GM12878 (cell line): ENCODE measurements at regions not wholly inside any gene's neighbourhood (a gene's known extent, or its start where the extent isn't known, plus 50 kb on each side); places are given as distances from the start of the nearest gene placed in this dataset.

Experiments used
- ATAC-seq: fragments of 200-7000 bp; cut with Tn5 transposase; 3 replicates; pipeline ENCODE4 v1.9.1; 2020; ENCODE audit warnings: mild to moderate bottlenecking, moderate library complexity
- BruUV-seq: library from RNA; stranded (reverse); fragments of 400-500 nt; replicated peaks from 2 replicates; lab custom pipeline; 2021; lab: Mats Ljungman, UMichigan
- CTCF ChIA-PET: fragments of 300-600 bp; sonication (Branson Sonifier 250); formaldehyde crosslinking; extraction: SDS; loops from one replicate; lab custom pipeline; 2021; ENCODE audit warnings: inconsistent platforms; lab: Yijun Ruan, JAX
- POLR2A ChIA-PET: fragments of 350-600 bp; formaldehyde crosslinking; extraction: SDS; loops from one replicate; lab custom pipeline; 2021; ENCODE audit warnings: inconsistent platforms; lab: Charles Lee
- RAD21 ChIA-PET: fragments of 300-600 bp; sonication (Branson Sonifier 250); formaldehyde crosslinking; loops from one replicate; lab custom pipeline; 2023; ENCODE audit warnings: antibody characterized with exemption; ENCODE audit not compliant: unreplicated experiment; lab: Charles Lee
- SMC1A ChIA-PET: fragments of 300-600 bp; sonication (Branson Sonifier 250); formaldehyde crosslinking; loops from one replicate; lab custom pipeline; 2023; ENCODE audit not compliant: unreplicated experiment, uncharacterized antibody; lab: Charles Lee
- DNase-seq: peaks from one replicate; pipeline ENCODE4 v3.0.0-alpha.2; 2011; ENCODE audit warnings: low read depth, low spot score
- FAIRE-seq: peaks from 3 replicates; lab custom pipeline; 2011; peaks lifted over from hg19 to GRCh38; lab: Jason Lieb, UNC
- H2AFZ ChIP-seq: 2 replicates; pipeline ENCODE4 v1.6.0; 2011; ENCODE audit warnings: low read depth, low read length, control low read depth; ENCODE audit not compliant: control insufficient read depth
- H3K27ac ChIP-seq: 2 replicates; pipeline ENCODE4 v1.5.1; 2011; ENCODE audit warnings: control low read depth; ENCODE audit not compliant: control insufficient read depth, insufficient read depth
- H3K27me3 ChIP-seq, 2 experiments: replicated peaks in 1 of 2; 2 replicates each; pipeline versions ENCODE4 v1.6.0 to v1.6.1; 2011; ENCODE audit warnings: low read length in 1 of 2; ENCODE audit not compliant: control insufficient read depth in 2 of 2, insufficient read depth in 2 of 2
- H3K36me3 ChIP-seq, 2 experiments: 2 replicates each; pipeline ENCODE4 v1.5.1; 2011; ENCODE audit warnings: low read length in 1 of 2; ENCODE audit not compliant: control insufficient read depth in 2 of 2, insufficient read depth in 2 of 2
- H3K4me1 ChIP-seq: 2 replicates; pipeline ENCODE4 v1.6.1; 2011; ENCODE audit warnings: mild to moderate bottlenecking, low read length, moderate library complexity, mixed read lengths; ENCODE audit not compliant: control insufficient read depth, insufficient read depth
- H3K4me2 ChIP-seq: 2 replicates; pipeline ENCODE4 v1.6.0; 2011; ENCODE audit warnings: control low read depth; ENCODE audit not compliant: control insufficient read depth, insufficient read depth
- H3K4me3 ChIP-seq: fragments of 200-600 bp; sonication (generic); 2 replicates; pipeline ENCODE4 v1.5.1; 2016
- H3K79me2 ChIP-seq: 2 replicates; pipeline ENCODE4 v1.6.0; 2011; ENCODE audit warnings: low read length; ENCODE audit not compliant: control insufficient read depth, insufficient read depth
- H3K9ac ChIP-seq: 2 replicates; pipeline ENCODE4 v1.8.0; 2011; ENCODE audit warnings: low read length, control low read depth, mixed read lengths; ENCODE audit not compliant: control insufficient read depth, insufficient read depth
- H3K9me3 ChIP-seq: replicated peaks from 3 replicates; pipeline ENCODE4 v1.5.1; 2011; ENCODE audit warnings: mild to moderate bottlenecking, low read length; ENCODE audit not compliant: control insufficient read depth, insufficient read depth
- H4K20me1 ChIP-seq: 2 replicates; pipeline ENCODE4 v1.6.0; 2011; ENCODE audit not compliant: control insufficient read depth, insufficient read depth
- CEBPB ChIP-seq, 2 experiments: fragments of 150-350 bp in 1 of 2; IDR thresholded peaks; 2 replicates each; pipeline ENCODE4 v1.6.1; 2012 to 2014; ENCODE audit warnings: low read depth in 2 of 2, low read length in 2 of 2, borderline replicate concordance in 1 of 2, inconsistent platforms in 1 of 2
- CHD2 ChIP-seq: IDR thresholded peaks from 2 replicates; pipeline ENCODE4 v1.6.1; 2011; ENCODE audit warnings: low read depth, low read length, improper control_type of control experiment, borderline replicate concordance
- KDM1A ChIP-seq: fragments of 200-600 bp; sonication (generic); IDR thresholded peaks from 2 replicates; pipeline ENCODE4 v1.6.1; 2016; ENCODE audit warnings: borderline replicate concordance
- PBX3 ChIP-seq: IDR thresholded peaks from 2 replicates; pipeline ENCODE4 v1.6.1; 2011; ENCODE audit warnings: mild to moderate bottlenecking, low read depth, low read length, moderate library complexity; ENCODE audit not compliant: insufficient replicate concordance
- POLR2A ChIP-seq: IDR thresholded peaks from 2 replicates; pipeline ENCODE4 v1.6.1; 2011; ENCODE audit warnings: low read depth, mild to moderate bottlenecking, low read length
- POU2F2 ChIP-seq: IDR thresholded peaks from 3 replicates; pipeline ENCODE4 v1.6.1; 2011; ENCODE audit warnings: low read depth, mild to moderate bottlenecking, low read length, borderline replicate concordance
- RAD21 ChIP-seq: IDR thresholded peaks from 2 replicates; pipeline ENCODE4 v1.6.1; 2011; ENCODE audit warnings: mild to moderate bottlenecking, low read depth, low read length, moderate library complexity; ENCODE audit not compliant: insufficient read depth
- RUNX3 ChIP-seq: IDR thresholded peaks from 2 replicates; pipeline ENCODE4 v1.6.1; 2012; ENCODE audit warnings: low read length, inconsistent platforms
- STAT3 ChIP-seq: IDR thresholded peaks from 2 replicates; pipeline ENCODE4 v1.6.1; 2011; ENCODE audit warnings: low read depth, low read length, improper control_type of control experiment
- USF1 ChIP-seq: IDR thresholded peaks from 2 replicates; pipeline ENCODE4 v1.6.1; 2011; ENCODE audit warnings: borderline replicate concordance, low read depth, mild to moderate bottlenecking, moderate library complexity, mixed read lengths, low read length; ENCODE audit not compliant: insufficient read depth; ENCODE audit errors: extremely low read length
- ZNF24 ChIP-seq: fragments of 450-650 bp; IDR thresholded peaks from 2 replicates; pipeline ENCODE4 v1.6.1; 2017; ENCODE audit warnings: antibody characterized with exemption, mild to moderate bottlenecking
- in situ Hi-C: fragments of 300-500 bp; cut with MboI; formaldehyde crosslinking; loops from 9 replicates; pipeline ENCODE4 v1.14.3; 2018; ENCODE audit warnings: mixed read lengths
- intact Hi-C: fragments of 100-400 bp; cut with micrococcal nuclease; formaldehyde crosslinking; loops from one replicate; pipeline ENCODE4 v1.14.2; 2022; ENCODE audit not compliant: unreplicated experiment
- TF ChIP-seq, protein P1 (sequence below): fragments of 450-650 bp; IDR thresholded peaks from 2 replicates; pipeline ENCODE4 v1.6.1; 2017; ENCODE audit warnings: borderline replicate concordance
- TF ChIP-seq, protein P2 (sequence below): IDR thresholded peaks from 2 replicates; pipeline ENCODE4 v1.6.1; 2011; ENCODE audit warnings: borderline replicate concordance, low read depth, mild to moderate bottlenecking, moderate library complexity, low read length; ENCODE audit not compliant: insufficient read depth, poor library complexity, severe bottlenecking

- Histone ChIP-seq H2AFZ (no peak overlapping the region), H3K9me3 (no peaks in the 10 kb centered on the region; the same call in 2 of the 3 replicates), H3K4me1 (peaks cover 15% of the 10 kb centered on the region), H4K20me1 (no peaks in the 10 kb centered on the region), H3K27me3 (no peaks in the 10 kb centered on the region), H3K4me3 (no peak overlapping the region), H3K9ac (no peak overlapping the region), H3K27ac (no peak overlapping the region), H3K79me2 (no peaks in the 10 kb centered on the region; the same call in 1 of the 2 replicates), H3K36me3 (no peaks in the 10 kb centered on the region), H3K4me2 (no peak overlapping the region)
- ATAC-seq (no peak), DNase-seq (no peak), FAIRE-seq (no peak)
- intact Hi-C loops: no loop called here
- in situ Hi-C loops: no loop called here
- BruUV-seq: no TSS peak
- TF ChIP-seq USF1 (no peak), POU2F2 (no peak), CEBPB (IDR thresholded peaks at IDR 0.05; ENCODE audit: borderline replicate concordance in 1 of 2, low read depth in 2 of 2, low read length in 2 of 2) (no peak), POLR2A (no peak), PBX3 (no peak), STAT3 (no peak), ZNF24 (no peak), RAD21 (no peak), KDM1A (no peak), RUNX3 (no peak), CHD2 (no peak)
- TF ChIP-seq, protein P1, sequence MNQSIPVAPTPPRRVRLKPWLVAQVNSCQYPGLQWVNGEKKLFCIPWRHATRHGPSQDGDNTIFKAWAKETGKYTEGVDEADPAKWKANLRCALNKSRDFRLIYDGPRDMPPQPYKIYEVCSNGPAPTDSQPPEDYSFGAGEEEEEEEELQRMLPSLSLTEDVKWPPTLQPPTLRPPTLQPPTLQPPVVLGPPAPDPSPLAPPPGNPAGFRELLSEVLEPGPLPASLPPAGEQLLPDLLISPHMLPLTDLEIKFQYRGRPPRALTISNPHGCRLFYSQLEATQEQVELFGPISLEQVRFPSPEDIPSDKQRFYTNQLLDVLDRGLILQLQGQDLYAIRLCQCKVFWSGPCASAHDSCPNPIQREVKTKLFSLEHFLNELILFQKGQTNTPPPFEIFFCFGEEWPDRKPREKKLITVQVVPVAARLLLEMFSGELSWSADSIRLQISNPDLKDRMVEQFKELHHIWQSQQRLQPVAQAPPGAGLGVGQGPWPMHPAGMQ: no peak
- TF ChIP-seq, protein P2, sequence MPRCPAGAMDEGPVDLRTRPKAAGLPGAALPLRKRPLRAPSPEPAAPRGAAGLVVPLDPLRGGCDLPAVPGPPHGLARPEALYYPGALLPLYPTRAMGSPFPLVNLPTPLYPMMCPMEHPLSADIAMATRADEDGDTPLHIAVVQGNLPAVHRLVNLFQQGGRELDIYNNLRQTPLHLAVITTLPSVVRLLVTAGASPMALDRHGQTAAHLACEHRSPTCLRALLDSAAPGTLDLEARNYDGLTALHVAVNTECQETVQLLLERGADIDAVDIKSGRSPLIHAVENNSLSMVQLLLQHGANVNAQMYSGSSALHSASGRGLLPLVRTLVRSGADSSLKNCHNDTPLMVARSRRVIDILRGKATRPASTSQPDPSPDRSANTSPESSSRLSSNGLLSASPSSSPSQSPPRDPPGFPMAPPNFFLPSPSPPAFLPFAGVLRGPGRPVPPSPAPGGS: no peak
- RAD21 ChIA-PET: no interaction called here
- CTCF ChIA-PET: interaction anchor here (1.1 kb wide), 1 partner anchor 48 kb away, joined by 3 read pairs; no protein-coding TSS in a partner anchor
- POLR2A ChIA-PET: interaction anchor here (0.7 kb wide), 1 partner anchor 399 kb away, joined by 4 read pairs; no protein-coding TSS in a partner anchor
- SMC1A ChIA-PET: interaction anchor here (0.8 to 1.4 kb wide), 5 partner anchors 8 to 139 kb away, joined by 3 read pairs; no protein-coding TSS in a partner anchor
Measured at GRCh38 chr6:113802779-113803178, 54.4 kb upstream of the MARCKS start.
